NB4 (cell line): ENCODE measurements at regions not wholly inside any gene's neighbourhood (a gene's known extent, or its start where the extent isn't known, plus 50 kb on each side); places are given as distances from the start of the nearest gene placed in this dataset.

Experiments
- MYC ChIP-seq: IDR thresholded peaks from 2 replicates; pipeline ENCODE4 v1.6.1; 2011; ENCODE audit warnings: low read depth, low read length
- POLR2A ChIP-seq: IDR thresholded peaks from 2 replicates; pipeline ENCODE4 v1.6.1; 2011; ENCODE audit warnings: mild to moderate bottlenecking; ENCODE audit not compliant: insufficient read length; ENCODE audit errors: extremely low read depth
- TF ChIP-seq, protein P1 (sequence below): IDR thresholded peaks from one replicate; pipeline ENCODE4 v1.5.1; 2012; ENCODE audit warnings: low read depth, low read length

GRCh38 chr5:32953694-32954093 lies 242.6 kb downstream of the NPR3 start:
- TF ChIP-seq POLR2A = no peak
- TF ChIP-seq, protein P1, sequence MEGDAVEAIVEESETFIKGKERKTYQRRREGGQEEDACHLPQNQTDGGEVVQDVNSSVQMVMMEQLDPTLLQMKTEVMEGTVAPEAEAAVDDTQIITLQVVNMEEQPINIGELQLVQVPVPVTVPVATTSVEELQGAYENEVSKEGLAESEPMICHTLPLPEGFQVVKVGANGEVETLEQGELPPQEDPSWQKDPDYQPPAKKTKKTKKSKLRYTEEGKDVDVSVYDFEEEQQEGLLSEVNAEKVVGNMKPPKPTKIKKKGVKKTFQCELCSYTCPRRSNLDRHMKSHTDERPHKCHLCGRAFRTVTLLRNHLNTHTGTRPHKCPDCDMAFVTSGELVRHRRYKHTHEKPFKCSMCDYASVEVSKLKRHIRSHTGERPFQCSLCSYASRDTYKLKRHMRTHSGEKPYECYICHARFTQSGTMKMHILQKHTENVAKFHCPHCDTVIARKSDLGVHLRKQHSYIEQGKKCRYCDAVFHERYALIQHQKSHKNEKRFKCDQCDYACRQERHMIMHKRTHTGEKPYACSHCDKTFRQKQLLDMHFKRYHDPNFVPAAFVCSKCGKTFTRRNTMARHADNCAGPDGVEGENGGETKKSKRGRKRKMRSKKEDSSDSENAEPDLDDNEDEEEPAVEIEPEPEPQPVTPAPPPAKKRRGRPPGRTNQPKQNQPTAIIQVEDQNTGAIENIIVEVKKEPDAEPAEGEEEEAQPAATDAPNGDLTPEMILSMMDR = no peak
- no peak for TF ChIP-seq MYC
